ENCODE measurements at regions not wholly inside any gene's neighbourhood (a gene's known extent, or its start where the extent isn't known, plus 50 kb on each side); places are given as distances from the start of the nearest gene placed in this dataset.

DNA sequence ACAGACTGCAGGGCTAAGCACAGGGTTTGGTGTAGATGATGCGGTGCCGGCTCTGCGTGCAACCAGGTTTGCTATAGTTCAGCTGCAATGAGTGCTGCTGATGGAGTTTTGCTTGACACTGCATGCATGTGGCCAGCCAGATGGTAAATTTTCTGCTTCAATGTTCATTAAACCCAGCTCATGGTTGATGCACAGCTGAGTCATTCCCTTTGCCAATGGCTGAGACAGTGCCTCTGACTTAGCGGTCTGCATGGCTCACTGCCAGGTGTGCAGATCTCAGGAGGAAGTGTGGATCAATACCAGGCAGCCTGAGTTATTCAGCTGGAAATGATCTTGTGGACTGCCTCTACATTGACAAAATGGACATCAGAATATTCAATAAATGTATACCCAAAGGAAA is 172.7 kb upstream of the ZP4 start:
- no peak for DNase-seq

DNA sequence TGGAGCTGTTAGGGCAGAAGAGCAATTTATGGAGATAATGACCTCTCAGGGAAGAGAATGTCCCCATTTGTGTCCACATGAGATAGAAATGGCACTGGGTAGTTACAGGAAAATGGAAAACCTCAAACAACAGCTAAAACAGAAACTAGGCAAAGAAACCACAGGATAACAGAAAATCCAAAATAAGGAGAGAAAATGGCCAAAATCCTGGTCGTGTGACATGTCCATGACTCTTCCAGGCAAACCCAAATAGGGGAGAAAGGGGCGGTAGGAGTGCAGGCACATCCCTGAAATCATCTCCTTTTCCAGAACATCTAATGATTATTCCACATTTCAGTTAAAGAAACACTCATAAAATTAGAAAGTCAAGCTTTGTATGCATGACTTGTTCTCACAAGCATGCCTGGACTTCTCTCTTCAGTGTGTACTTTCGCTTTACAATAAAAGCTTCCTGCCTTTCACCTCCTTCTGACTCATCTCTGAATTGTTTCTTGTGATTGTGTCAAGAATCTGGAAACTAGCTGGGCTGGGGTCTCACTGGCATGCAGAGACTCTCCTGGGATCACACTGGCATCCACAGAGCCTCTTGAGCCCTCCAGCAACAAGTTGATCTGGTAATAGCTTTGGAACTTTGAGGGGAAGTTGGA is 171.4 kb upstream of the ZP4 start:
- no peak for DNase-seq

DNA sequence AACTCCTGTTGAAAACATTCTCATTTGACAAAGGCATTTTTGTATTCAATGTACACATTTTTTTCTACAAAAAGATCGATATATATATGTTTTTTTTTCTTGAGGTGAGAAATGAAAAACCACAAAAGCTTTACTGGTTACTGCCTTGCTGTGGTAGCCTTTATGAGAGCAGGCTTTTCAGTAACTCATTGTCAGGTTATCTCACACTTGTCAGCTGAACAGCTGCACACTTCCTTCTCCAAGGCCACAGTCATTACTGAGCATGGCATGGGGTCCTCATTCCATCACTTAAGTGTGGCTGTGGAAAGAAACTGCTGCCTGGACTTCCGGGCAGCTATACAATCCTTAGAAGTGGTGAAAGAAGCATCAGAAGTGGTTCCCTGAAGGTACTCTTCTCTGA is 169.3 kb upstream of the ZP4 start:
- no peak for DNase-seq

DNA sequence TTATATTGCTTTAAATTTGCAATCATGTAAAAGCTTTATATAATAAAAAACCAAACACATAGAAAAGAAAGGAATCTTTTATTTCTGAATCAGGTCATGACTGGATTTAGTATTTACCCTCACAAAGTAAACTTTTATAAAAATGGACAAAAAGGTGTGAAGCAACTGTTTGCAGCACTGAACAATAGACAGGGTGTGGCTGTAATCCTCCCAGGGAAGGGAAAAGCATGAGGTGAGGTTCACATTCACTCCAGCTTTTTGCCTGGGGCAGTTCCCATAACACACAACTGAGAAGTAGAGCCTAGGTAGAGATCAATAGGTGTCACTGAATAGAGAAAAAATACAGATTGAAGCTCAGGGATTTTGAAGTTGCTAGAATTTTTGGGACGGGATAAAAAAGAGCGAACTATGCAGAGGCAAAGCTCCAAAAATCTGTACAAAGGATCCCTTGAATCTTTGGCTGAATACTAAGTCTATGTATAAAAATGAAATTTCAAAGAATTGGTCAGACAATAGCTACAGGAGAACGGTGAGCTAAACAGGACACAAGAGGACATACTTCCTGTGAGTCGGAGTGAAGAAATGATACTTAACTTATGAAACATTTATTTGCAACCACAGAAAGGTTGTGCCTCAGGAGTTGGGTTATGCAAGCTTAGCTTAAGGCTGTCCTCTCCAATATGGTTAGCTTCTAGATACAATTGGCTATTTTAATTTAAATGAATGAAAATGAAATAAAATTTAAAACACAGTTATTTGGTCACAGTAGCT is 162.0 kb upstream of the ZP4 start:
- DNase-seq, result no peak

DNA sequence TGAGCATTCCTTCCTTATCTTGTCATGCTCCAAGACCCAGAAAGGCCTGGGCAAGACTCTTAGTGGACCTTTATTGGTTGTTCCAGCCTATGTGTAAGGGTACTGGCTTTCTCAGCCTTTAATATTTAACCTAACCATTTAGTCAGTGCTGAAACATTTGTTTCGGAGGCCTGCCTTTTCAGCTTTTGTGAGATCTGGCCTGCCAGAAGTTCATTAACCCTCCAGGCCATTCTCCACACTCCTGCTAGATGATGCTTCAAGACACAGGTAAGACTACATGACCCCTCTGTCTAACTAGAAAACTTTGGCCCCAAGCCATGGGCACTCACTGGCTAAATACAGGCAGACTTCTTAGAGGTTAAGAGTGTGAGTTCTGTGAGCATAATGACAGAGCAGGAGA is 138.4 kb upstream of the ZP4 start:
- no peak for DNase-seq

DNA sequence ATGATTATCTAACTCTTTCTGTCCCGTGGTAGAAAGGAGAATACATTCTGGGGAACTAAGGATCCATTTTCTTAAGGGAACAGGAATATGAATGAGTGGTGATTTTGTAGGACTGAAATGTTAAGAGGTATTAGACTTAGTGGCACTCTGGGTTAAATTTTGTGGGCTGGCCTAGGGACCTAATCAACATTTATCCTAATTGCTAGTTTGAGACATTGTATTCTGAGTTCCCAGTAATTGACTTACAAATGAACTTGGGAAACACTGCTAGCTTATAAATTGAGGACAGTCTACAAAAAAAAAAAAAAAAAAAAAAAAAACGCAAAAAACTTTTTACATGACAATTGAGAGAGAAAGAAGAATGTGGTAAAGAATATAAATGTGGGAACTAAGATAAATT is 136.6 kb upstream of the ZP4 start:
- DNase-seq, result no peak

DNA sequence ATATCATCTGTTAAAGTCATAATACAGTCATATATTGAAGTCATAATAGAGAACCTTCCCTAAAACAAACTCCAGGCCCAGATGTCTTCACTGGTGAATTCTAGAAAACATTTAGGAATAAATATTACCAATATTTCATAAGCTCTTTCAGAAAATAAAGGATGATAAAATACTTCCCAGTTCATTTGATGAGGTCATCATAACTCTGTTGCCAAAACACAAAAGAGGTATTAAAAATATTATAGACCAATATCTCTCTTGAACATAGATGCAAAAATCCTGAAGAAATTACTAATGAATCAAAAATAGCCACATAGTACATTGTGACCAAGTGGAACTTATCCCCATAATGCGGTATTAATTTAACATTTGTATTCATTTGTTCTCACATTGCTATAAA is 132.4 kb upstream of the ZP4 start:
- DNase-seq, result no peak

DNA sequence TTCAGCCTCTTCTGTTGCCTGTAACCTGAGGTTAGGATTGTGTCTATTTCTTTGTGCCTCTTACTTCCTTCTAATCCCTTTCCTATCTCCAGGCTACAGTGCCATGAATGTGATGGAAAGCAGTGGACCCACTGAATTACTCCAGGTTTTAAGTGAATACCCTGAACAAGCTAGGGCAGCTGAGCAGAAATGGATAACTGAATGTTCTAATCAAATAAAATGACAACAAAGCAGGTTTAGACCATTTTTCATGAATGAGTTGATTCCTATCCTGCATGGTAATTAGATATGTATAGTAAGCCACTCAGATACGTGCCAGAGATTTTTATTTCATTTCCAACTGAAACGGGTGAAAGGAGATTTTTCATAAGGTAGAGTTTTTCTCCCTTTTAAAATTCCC is 127.5 kb upstream of the ZP4 start:
- DNase-seq, result no peak

DNA sequence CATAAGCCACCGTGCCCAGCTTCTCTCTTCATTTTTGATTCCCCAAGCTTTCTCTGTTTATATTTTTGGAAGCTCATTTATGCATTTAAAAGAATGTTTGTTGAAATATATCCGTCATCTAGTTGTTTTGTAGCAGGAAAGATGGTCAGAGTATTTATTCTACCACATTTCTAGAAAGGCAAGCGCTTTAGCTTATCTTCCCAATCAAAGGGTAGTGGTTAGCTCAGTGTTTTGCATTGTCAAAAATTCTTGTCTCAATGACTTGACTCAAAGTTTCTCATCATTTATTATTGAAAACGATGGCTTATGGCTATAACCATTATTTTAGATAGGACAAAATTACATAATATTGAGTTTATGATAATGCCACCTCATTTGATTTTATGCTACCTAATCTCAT is 116.1 kb upstream of the ZP4 start:
- no peak for DNase-seq

DNA sequence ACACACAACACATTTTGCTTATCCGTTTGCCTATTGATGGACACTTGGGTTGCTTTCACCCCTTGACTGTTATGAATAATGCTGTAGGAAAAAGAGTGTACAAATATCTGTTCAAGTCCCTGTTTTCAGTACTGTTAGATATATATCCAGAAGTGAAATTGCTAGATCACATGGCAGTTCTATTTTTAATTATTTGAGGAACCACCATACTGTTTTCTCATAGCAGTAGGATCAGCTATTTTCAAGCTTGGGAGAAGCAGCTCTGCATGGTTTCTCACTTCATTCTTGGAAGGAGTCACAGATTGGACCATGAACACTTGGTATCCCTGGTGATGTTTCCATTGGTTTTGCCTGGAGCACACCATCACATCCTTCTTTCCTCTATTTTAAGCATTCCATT is 114.4 kb upstream of the ZP4 start:
- no peak for DNase-seq

DNA sequence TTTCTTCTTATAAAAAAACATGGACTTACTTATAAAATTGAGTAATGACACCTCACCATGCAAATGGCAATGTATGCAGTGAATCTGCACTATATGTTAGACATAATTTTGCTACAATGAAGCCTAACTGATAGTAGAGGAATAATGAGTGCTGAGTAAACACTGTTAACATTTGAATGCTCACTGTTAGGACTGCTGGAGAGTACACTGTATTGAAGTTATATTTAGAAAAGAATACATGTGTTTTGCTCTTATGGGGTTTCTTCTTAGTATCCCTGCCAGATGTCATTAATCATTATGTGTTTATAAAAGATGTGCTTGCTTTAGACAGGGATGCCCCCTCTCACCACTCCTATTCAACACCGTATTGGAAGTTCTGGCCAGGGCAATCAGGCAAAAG is 111.1 kb upstream of the ZP4 start:
- no peak for DNase-seq

DNA sequence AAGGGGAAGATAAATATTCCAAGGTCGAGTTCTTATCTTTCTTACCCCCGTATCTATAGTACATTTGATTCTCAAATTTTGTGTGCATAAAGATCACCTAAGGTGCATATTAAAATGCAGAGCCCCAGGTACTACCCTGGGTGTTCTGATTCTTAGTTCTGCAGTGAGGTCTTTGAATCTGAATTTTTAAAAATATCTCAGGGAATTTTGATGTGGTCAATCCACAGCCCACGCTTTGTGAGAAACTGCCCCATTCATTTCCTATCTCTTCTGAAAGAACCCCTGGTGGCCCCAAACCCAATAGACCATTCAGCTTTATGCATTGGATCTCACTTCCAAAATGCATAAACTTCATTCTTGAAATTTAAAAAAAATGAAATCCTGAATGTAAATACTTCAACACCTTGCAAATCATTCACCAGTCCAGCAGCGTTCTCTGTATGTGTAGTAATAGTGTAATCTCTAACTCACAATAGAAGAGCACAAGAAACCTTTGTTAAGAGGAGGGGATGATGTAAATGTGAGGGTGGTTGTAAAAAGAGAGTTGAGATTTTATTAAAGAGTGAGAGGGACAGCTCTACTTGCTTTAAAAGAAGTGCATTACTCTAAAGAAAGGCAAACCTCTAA is 108.8 kb upstream of the ZP4 start:
- DNase-seq, result no peak

DNA sequence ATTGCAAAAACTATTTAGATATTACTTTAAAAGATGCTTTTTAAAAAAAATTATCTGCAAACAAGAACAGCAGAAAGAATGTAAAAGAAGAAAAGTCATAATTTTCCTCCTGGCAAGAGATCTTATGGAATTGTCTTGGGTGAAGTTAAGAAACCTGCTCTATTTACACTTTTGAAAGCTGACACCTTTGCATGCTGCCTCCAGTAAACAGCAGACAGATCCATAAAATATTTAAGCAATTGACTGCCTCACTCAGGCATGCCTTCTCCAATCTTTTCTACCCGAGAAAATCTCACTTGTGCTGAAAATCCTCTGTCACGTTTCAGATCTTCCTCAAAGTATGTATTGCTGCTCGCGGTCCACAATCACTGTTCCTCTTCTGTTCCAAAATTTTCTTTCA is 107.9 kb upstream of the ZP4 start:
- DNase-seq, result no peak

DNA sequence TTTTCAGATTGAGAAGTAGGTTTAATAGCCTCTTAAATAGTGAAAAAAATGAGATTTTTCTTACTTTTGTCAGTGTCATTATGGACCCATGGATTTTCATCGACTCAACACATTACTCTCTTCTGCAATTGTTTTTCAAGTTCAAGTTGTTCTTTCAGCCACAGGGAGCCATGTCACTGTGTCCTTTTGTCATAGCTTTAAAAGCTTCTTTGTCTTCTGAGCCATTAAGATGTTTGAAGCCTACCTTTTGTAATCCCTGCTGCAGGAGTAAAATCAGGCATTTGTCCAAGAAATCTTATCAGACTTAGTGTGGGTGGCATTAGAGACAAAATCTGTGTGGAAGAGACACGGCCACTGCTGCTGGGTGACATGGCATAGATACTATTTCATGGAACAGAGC is 92.8 kb upstream of the ZP4 start:
- no peak for DNase-seq

DNA sequence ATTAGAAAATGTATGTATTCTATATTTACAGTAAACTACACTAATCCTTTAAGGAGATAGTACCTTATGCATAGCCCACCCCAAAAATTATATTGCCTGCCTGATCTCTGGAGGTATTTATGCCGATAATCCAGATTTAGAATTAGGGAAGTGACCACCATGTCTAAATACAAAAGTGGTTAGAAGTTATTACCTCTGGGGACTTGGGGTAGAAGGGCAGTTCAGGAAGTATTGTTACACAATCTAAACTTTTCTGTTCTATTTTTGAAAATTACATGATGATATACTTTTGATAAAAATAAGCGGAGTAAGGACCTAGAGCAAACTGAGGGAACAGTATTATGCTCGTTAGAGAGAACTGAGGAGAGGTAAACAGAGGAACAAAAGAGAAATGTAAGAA is 90.5 kb upstream of the ZP4 start:
- DNase-seq, result no peak

DNA sequence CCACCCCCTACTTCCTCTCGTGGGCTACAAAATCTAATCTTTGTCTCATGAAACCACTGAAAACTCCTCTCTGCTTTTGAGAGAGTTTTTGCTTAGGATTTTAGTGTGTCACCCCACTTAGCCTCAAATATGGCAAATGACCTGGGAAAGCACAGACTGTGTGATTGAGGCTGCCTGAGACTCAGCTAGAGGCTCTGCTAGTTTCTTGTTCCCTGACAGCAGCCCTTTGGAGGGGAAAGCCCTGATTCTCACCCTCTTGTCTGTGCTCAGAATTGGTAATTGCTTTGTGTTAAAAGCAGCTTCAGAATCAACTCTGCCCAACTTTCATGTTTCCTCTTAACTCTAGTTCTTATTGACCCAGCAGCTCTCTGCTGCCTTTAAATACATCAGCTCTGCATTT is 85.6 kb upstream of the ZP4 start:
- no peak for DNase-seq

DNA sequence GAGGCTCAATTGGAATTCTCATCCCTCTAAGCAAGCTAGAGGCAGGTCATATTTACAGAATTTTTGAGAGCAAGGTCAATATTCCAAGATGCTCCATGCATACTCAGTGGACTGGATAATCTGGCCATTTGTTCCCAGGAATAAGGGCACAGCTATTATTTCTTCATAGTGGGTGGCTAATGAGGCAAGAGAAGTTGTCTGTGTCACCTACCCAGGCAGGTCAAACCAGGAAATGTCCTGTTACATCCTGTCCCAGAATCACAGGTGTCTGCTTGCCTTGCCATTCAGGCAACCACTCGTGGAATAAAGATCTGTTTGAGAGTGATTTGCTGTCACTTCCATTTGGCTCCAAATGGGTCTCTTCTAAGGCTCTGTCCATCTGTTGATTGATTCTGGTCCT is 85.2 kb upstream of the ZP4 start:
- DNase-seq, result no peak

DNA sequence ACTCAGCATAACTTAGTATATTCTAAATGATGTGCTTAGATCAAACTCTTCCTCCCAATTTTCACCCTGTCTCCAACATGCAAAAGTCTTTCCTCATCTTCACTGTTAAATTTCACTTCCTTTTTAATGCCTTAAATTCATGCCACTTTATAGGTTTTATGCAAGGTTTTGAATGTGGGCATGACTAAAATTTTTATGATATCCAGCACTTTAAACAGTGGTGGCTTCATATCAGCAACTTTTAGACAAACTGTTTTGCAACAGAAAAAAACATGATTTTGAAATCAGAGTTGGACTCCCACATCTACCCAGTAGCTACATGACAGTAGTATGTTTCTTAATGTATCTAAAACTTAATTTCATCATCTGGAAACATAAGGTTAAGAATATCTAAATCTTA is 84.7 kb upstream of the ZP4 start:
- no peak for DNase-seq

DNA sequence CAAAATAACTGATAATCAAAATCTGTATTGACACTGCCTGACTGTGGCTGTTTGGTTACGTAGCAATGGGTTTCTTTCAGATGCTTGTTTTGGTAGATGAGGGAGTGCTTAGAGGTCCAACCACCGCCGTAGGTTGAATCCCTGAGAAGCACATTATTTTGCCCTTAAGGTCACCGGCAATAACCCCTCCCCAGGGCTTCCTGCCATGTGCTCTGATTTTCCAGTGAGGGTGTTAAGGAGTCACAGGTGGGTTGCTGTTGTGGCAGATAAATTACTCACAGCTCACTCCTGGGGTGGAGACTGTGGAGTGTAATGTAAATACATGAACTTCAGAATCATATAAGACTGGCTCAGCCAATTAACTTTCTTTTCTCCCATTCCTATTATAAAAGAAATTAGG is 81.5 kb upstream of the ZP4 start:
- DNase-seq, result no peak

DNA sequence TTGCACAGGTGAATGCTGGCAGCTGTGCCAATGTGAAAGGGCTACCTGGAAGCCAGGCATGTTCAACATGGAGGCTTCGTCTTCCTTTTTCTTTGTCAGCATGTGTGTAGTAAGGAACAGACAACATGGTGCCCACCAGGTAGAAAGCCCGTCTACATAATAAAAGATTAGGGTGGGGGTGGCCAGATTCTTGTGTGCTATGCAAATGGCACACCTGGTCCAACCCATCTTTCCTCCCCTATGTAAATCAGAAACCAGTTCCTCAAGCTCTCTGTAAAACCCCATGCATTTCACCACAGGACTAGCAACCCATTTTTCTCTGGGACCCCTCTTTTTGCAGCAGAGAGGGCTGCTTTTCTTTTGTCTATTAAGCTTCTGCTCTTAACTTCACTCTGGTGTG is 72.3 kb upstream of the ZP4 start:
- DNase-seq, result no peak

DNA sequence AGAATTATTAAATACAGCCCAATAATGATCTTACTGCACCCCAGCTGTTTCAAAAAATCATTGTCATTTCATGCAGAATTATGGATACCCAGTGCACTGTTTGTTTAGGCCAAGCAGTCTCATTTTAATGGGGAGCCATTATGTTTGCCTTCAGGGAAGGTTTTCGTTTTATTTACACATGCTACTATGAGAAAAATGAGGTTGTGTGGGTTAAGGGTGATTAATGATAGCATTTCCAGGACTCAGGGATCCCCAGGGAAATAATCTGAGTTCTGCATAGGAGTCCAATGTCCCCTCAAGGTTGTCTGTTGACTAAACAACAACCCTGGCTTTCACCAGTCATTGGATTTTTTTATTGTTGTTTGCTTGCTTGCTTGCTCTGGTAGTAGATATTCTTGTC is 71.0 kb upstream of the ZP4 start:
- DNase-seq, result no peak

DNA sequence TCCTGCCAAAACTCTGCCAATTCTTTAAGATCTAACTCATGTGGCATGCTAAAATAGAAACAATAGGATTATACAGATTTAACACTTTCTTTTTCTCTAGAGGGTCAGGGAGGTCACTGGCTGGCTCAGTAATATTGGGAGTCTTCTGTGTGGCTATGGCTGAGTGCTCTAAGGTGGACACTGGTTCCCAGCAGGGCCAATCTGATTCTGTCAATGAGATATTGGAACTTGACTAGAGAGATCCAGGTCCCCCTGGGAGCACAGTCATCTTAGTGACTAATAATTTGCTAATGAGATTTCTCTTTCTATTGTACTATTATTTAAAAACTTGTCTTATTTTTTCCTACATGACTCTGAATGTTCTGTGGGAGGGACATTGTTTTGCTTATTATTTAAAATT is 69.1 kb upstream of the ZP4 start:
- DNase-seq, result no peak

DNA sequence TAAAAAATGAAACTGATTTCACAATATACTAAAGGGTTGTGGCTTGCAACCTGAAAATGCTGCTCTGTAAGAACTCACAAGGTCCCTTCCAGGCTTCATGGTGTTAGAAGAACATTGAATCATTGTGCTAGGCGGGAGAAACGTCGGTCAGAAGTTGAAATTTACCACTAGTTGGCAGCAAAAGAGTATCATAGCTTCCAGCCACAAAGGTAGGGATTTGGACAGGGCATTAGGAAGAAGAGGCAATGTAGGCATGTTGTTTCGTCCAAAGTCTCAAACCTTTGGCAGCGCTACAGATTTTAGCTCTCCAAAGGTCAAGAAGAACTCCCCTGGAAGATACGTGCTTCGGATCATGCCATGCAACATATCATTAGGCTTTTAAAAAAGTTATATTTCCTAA is 62.5 kb upstream of the ZP4 start:
- DNase-seq, result no peak

Measured in CD4-positive, alpha-beta T cell treated with Interleukin-21 for 1 hour (primary cell).